Activated T-cell treated with anti-CD3 and anti-CD28 coated beads for 48 hours (primary cell): ENCODE measurements at regions not wholly inside any gene's neighbourhood (a gene's known extent, or its start where the extent isn't known, plus 50 kb on each side); places are given as distances from the start of the nearest gene placed in this dataset.

ENCODE experiments used
- DNase-seq: peaks from one replicate; pipeline ENCODE4 v3.0.0-alpha.2; 2020; ENCODE audit warnings: low read depth

- no peak for DNase-seq
Observed at GRCh38 chr10:128901236-128901635, 565.8 kb upstream of the MGMT start.

- DNase-seq: no peak
Observed at GRCh38 chr10:128902031-128902710, 564.9 kb upstream of the MGMT start.

- no peak for DNase-seq
Observed at GRCh38 chr10:128907155-128907941, 559.7 kb upstream of the MGMT start.

GRCh38 chr10:128908099-128908498 lies 558.9 kb upstream of the MGMT start:
- DNase-seq: no peak

GRCh38 chr10:128908499-128908898 lies 558.5 kb upstream of the MGMT start:
- DNase-seq: no peak

- no peak for DNase-seq
Observed at GRCh38 chr10:128912568-128913311, 554.3 kb upstream of the MGMT start.

GRCh38 chr10:128914681-128915080 lies 552.4 kb upstream of the MGMT start:
- no peak for DNase-seq

- DNase-seq: no peak
Observed at GRCh38 chr10:128915630-128916029, 551.4 kb upstream of the MGMT start.

GRCh38 chr10:128916383-128916782 lies 550.7 kb upstream of the MGMT start:
- no peak for DNase-seq

GRCh38 chr10:128921389-128922022 lies 545.5 kb upstream of the MGMT start:
- DNase-seq: no peak

- DNase-seq: no peak
Observed at GRCh38 chr10:128922172-128922571, 544.9 kb upstream of the MGMT start.

- DNase-seq: no peak
Observed at GRCh38 chr10:128922619-128923196, 544.3 kb upstream of the MGMT start.

- no peak for DNase-seq
Observed at GRCh38 chr10:128924918-128925317, 542.1 kb upstream of the MGMT start.

- DNase-seq: no peak
Observed at GRCh38 chr10:128926711-128927110, 540.3 kb upstream of the MGMT start.

- no peak for DNase-seq
Observed at GRCh38 chr10:128927497-128928161, 539.4 kb upstream of the MGMT start.

- no peak for DNase-seq
Observed at GRCh38 chr10:128928231-128928836, 538.7 kb upstream of the MGMT start.

- DNase-seq: no peak
Observed at GRCh38 chr10:128929131-128929530, 537.9 kb upstream of the MGMT start.

- no peak for DNase-seq
Observed at GRCh38 chr10:128929767-128930166, 537.3 kb upstream of the MGMT start.

GRCh38 chr10:128930515-128930914 lies 536.5 kb upstream of the MGMT start:
- DNase-seq: no peak

GRCh38 chr10:128932071-128932820 lies 534.8 kb upstream of the MGMT start:
- no peak for DNase-seq
